Activated T-cell treated with anti-CD3 and anti-CD28 coated beads, Interleukin-2, amount 50 U/mL, for 72 hours (primary cell): ENCODE measurements at regions not wholly inside any gene's neighbourhood (a gene's known extent, or its start where the extent isn't known, plus 50 kb on each side); places are given as distances from the start of the nearest gene placed in this dataset.
A peak's percentile ranks its signal among the peaks of the same experiment; 100 is the strongest.

Experiments used
- ATAC-seq, 2 donors: fragments of 150-1000 bp; cut with Tn5 transposase; replicated peaks in 1 of 2; 2 replicates each; pipeline ENCODE4 v1.10.0; 2021; ENCODE audit warnings: moderate library complexity in 2 of 2, mild to moderate bottlenecking in 1 of 2
- DNase-seq, 2 donors: peaks; one replicate each; pipeline ENCODE4 v3.0.0; 2021 to 2022; ENCODE audit warnings: mixed read lengths in 1 of 2
- H3K27ac Mint-ChIP-seq: one replicate; pipeline ENCODE4 v1.8.0; 2022; ENCODE audit warnings: mild to moderate bottlenecking, moderate library complexity, mixed read lengths
- H3K27me3 Mint-ChIP-seq: one replicate; pipeline ENCODE4 v1.8.0; 2022; ENCODE audit warnings: low read depth, mixed read lengths
- H3K36me3 Mint-ChIP-seq, 2 donors: one replicate each; pipeline ENCODE4 v1.8.0; 2022; ENCODE audit warnings: mixed read lengths in 2 of 2, mild to moderate bottlenecking in 1 of 2; ENCODE audit not compliant: insufficient read depth in 2 of 2
- H3K4me1 Mint-ChIP-seq: one replicate; pipeline ENCODE4 v1.8.0; 2022; ENCODE audit warnings: low read depth, mixed read lengths
- H3K4me3 Mint-ChIP-seq, 2 donors: one replicate each; pipeline ENCODE4 v1.8.0; 2022; ENCODE audit warnings: mild to moderate bottlenecking in 2 of 2, mixed read lengths in 2 of 2, moderate library complexity in 2 of 2
- H3K9me3 Mint-ChIP-seq, 2 donors: one replicate each; pipeline ENCODE4 v1.8.0; 2022; ENCODE audit warnings: mixed read lengths in 2 of 2

DNA sequence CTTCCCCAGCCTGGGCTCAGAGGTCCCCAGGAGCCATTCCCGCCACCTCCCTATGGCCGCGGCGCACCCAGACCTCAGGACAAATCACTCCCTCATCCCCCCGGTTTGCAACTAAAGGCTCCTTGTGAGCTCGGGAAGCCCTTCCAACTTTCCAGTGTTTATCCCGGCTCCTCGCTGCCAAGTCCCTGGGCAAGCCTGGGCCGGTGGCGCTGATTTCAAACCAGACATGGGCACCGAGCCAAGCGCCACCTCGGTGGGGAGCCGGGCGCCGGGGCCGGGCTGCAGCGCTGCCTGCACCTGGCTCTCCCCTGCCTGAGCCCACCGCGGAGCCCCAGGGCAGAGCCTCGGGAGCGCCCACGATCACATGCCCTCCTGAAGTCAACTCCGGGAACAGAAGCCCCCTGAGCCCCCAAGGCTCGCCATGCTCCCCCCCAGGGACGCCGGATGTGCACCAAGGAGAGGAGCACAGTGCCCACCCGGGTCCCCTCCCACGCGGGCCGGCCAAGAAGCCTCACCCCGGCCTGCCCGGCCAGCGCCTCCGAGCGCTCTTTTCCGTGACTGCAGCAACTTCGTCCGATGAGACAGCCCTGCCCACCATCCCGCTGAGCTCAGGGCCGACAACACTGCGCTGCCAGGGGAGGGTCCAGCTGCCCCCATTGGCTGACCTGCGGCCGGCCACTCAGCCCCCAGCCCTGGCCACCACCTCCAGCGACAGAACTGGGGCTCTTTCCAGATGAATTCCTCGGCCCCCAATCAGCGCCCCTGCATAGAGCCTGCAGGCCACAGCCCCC lies 50.0 kb downstream of the NCOR2 start:
- no peak overlapping the region for H3K27ac Mint-ChIP-seq
- no peaks in the 10 kb centered on the region for H3K9me3 Mint-ChIP-seq
- DNase-seq (no peak), ATAC-seq (no peak)
- H3K27me3 Mint-ChIP-seq, result no peaks in the 10 kb centered on the region
- H3K36me3 Mint-ChIP-seq, result peaks cover 3 to 4% of the 10 kb centered on the region in 2 donors
- peaks cover 29% of the 10 kb centered on the region for H3K4me1 Mint-ChIP-seq
- no peak overlapping the region for H3K4me3 Mint-ChIP-seq

GRCh38 chr12:124516850-124517249 lies 50.6 kb downstream of the NCOR2 start:
- Mint-ChIP-seq H3K4me3 (no peak overlapping the region), H3K9me3 (no peaks in the 10 kb centered on the region), H3K27me3 (no peaks in the 10 kb centered on the region), H3K27ac (no peak overlapping the region), H3K4me1 (peaks cover 25% of the 10 kb centered on the region), H3K36me3 (peaks cover 3 to 4% of the 10 kb centered on the region in 2 donors)
- ATAC-seq (no peak), DNase-seq (no peak)

DNA sequence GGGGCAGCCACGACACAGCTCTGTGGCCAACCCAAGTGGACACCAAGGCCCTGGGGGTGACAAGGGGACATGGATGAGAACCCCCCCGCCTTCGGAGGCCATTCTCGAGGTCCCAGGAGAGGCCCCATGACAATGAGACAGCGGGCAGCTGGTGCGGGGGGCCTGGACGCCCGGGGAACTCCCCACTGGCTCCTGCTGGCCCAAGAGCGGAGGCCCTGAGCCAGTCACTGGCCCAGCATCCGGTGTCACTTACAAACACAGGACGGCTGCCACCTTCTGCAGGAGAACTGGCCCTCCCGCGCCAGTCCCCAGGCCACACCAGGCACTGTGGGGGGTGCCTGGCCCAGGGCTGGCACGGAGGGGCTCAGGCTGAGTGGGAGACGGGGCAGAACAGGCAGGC lies 51.4 kb downstream of the NCOR2 start:
- ATAC-seq (no peak), DNase-seq (no peak)
- H3K36me3 Mint-ChIP-seq, result peaks cover 3 to 4% of the 10 kb centered on the region in 2 donors
- no peak overlapping the region for H3K27ac Mint-ChIP-seq
- H3K4me3 Mint-ChIP-seq, result no peak overlapping the region
- H3K4me1 Mint-ChIP-seq, result peaks cover 18% of the 10 kb centered on the region
- no peaks in the 10 kb centered on the region for H3K27me3 Mint-ChIP-seq
- no peaks in the 10 kb centered on the region for H3K9me3 Mint-ChIP-seq

- no peak for DNase-seq
- Mint-ChIP-seq H3K4me1 (peaks cover 16% of the 10 kb centered on the region), H3K36me3 (peaks cover 3 to 4% of the 10 kb centered on the region in 2 donors), H3K27ac (no peak overlapping the region), H3K9me3 (no peaks in the 10 kb centered on the region), H3K4me3 (no peak overlapping the region), H3K27me3 (no peaks in the 10 kb centered on the region)
- ATAC-seq, result no peak
Observed at GRCh38 chr12:124514996-124515932, 52.1 kb downstream of the NCOR2 start.

GRCh38 chr12:124514145-124514995 lies 53.0 kb downstream of the NCOR2 start:
- Mint-ChIP-seq H3K36me3 (peaks cover 3 to 4% of the 10 kb centered on the region in 2 donors), H3K4me3 (no peak overlapping the region), H3K4me1 (peaks cover 10% of the 10 kb centered on the region), H3K9me3 (no peaks in the 10 kb centered on the region), H3K27ac (no peak overlapping the region), H3K27me3 (no peaks in the 10 kb centered on the region)
- no peak for ATAC-seq
- no peak for DNase-seq

- no peak overlapping the region for H3K4me3 Mint-ChIP-seq
- ATAC-seq, result no peak
- peaks cover 3 to 4% of the 10 kb centered on the region in 2 donors for H3K36me3 Mint-ChIP-seq
- no peaks in the 10 kb centered on the region for H3K9me3 Mint-ChIP-seq
- no peak for DNase-seq
- peaks cover 14% of the 10 kb centered on the region for H3K4me1 Mint-ChIP-seq
- no peaks in the 10 kb centered on the region for H3K27me3 Mint-ChIP-seq
- H3K27ac Mint-ChIP-seq, result no peak overlapping the region
Observed at GRCh38 chr12:124513297-124513867, 54.0 kb downstream of the NCOR2 start.

GRCh38 chr12:124512667-124513296 lies 54.6 kb downstream of the NCOR2 start:
- H3K4me3 Mint-ChIP-seq, result no peak overlapping the region
- ATAC-seq, result no peak
- H3K36me3 Mint-ChIP-seq, result peaks cover 0 to 4% of the 10 kb centered on the region in 2 donors
- no peak for DNase-seq
- H3K4me1 Mint-ChIP-seq, result peaks cover 18% of the 10 kb centered on the region
- no peak overlapping the region for H3K27ac Mint-ChIP-seq
- H3K27me3 Mint-ChIP-seq, result no peaks in the 10 kb centered on the region
- H3K9me3 Mint-ChIP-seq, result no peaks in the 10 kb centered on the region

DNA sequence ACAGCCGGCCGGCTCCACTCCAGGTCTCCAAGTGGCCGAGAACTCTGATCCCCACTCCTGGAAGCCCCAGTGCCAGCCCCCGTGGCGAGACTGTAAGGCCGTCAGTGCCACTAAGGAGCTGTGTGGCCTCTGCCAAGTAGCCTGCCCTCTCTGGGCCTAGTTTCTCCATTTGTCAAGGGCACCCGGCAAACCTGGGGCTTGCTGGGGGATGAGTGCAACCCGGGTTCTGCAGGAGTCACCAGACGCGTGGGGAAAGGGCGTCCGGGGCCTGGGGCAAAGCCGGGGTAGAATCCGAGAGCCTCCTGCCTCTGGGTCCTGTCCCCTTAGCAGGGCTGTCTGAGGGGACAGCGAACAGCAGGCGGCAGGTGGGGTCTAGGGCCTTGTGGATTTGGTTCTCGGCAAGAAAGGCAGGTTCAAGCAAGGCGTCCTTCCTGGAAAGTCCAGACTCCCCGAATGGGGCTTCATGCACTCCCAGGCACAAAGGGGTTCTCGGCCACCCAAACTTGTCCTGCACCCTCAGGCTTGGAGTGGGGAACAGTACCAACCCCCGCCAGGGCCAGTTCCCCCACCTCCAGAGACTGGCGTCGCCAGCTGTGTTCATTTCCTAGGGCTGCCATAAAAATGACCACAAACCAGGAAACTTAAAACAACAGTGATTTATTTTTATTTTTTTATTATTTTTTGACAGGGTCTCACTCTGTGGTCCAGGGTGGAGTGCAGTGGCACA lies 56.0 kb downstream of the NCOR2 start:
- Mint-ChIP-seq H3K27me3 (no peaks in the 10 kb centered on the region), H3K4me3 (no peak overlapping the region), H3K36me3 (peaks cover 0 to 4% of the 10 kb centered on the region in 2 donors), H3K9me3 (no peaks in the 10 kb centered on the region), H3K27ac (no peak overlapping the region), H3K4me1 (peaks cover 25% of the 10 kb centered on the region)
- ATAC-seq (no peak), DNase-seq (no peak)

GRCh38 chr12:124510301-124510970 lies 57.0 kb downstream of the NCOR2 start:
- Mint-ChIP-seq H3K4me1 (peaks cover 26% of the 10 kb centered on the region), H3K36me3 (peaks cover 0 to under 1% of the 10 kb centered on the region in 2 donors), H3K27me3 (no peaks in the 10 kb centered on the region), H3K9me3 (no peaks in the 10 kb centered on the region), H3K4me3 (no peak overlapping the region), H3K27ac (no peak overlapping the region)
- ATAC-seq (no peak), DNase-seq (no peak)

GRCh38 chr12:124509676-124510300 lies 57.6 kb downstream of the NCOR2 start:
- H3K4me1 Mint-ChIP-seq, result peaks cover 26% of the 10 kb centered on the region
- H3K27ac Mint-ChIP-seq, result no peak overlapping the region
- H3K9me3 Mint-ChIP-seq, result no peaks in the 10 kb centered on the region
- no peak for DNase-seq
- no peak overlapping the region for H3K4me3 Mint-ChIP-seq
- H3K36me3 Mint-ChIP-seq, result no peaks in the 10 kb centered on the region
- no peaks in the 10 kb centered on the region for H3K27me3 Mint-ChIP-seq
- ATAC-seq, result no peak

GRCh38 chr12:124509300-124509675 lies 58.1 kb downstream of the NCOR2 start:
- Mint-ChIP-seq H3K36me3 (no peaks in the 10 kb centered on the region), H3K4me1 (peaks cover 26% of the 10 kb centered on the region), H3K27ac (peak overlapping the region; percentile 24), H3K27me3 (no peaks in the 10 kb centered on the region), H3K9me3 (no peaks in the 10 kb centered on the region), H3K4me3 (no peak overlapping the region)
- ATAC-seq (no peak), DNase-seq (no peak)
